Liver (tissue), 8 donors: ENCODE measurements at regions not wholly inside any gene's neighbourhood (a gene's known extent, or its start where the extent isn't known, plus 50 kb on each side); places are given as distances from the start of the nearest gene placed in this dataset.

Source experiments
- DNase-seq: peaks from one replicate; pipeline ENCODE4 v3.0.0-alpha.2; 2017; ENCODE audit warnings: low spot score
- H3K27ac ChIP-seq, 2 donors: one replicate each; pipeline ENCODE4 v1.7.0; 2013; ENCODE audit warnings: inconsistent platforms in 2 of 2, low read length in 2 of 2, control low read depth in 1 of 2, low read depth in 1 of 2, mild to moderate bottlenecking in 1 of 2
- H3K27me3 ChIP-seq, 4 donors: one replicate each; pipeline versions ENCODE4 v1.6.1 to v1.7.0; 2013; ENCODE audit warnings: low read length in 3 of 4, inconsistent platforms in 1 of 4, mild to moderate bottlenecking in 1 of 4, moderate library complexity in 1 of 4; ENCODE audit not compliant: control insufficient read depth in 4 of 4, insufficient read depth in 4 of 4
- H3K36me3 ChIP-seq, 4 donors: one replicate each; pipeline versions ENCODE4 v1.6.1 to v1.7.0; 2013; ENCODE audit warnings: low read length in 3 of 4, mild to moderate bottlenecking in 3 of 4, low read depth in 1 of 4, moderate library complexity in 1 of 4; ENCODE audit not compliant: control insufficient read depth in 4 of 4, insufficient read depth in 3 of 4
- H3K4me1 ChIP-seq, 4 donors: one replicate each; pipeline versions ENCODE4 v1.6.1 to v1.7.0; 2013; ENCODE audit warnings: low read length in 3 of 4, mild to moderate bottlenecking in 3 of 4, moderate library complexity in 1 of 4; ENCODE audit not compliant: control insufficient read depth in 4 of 4, insufficient read depth in 4 of 4
- H3K4me3 ChIP-seq, 3 donors: one replicate each; pipeline versions ENCODE4 v1.6.1 to v1.7.0; 2013; ENCODE audit warnings: low read length in 3 of 3, control low read depth in 1 of 3, low read depth in 1 of 3, mild to moderate bottlenecking in 1 of 3
- H3K9ac ChIP-seq, 2 donors: one replicate each; pipeline ENCODE4 v1.7.0; 2013; ENCODE audit warnings: low read length in 2 of 2, mild to moderate bottlenecking in 2 of 2, moderate library complexity in 2 of 2, control low read depth in 1 of 2, low read depth in 1 of 2
- H3K9me3 ChIP-seq, 4 donors: one replicate each; pipeline versions ENCODE4 v1.6.1 to v1.7.0; 2013; ENCODE audit warnings: low read length in 3 of 4; ENCODE audit not compliant: control insufficient read depth in 4 of 4
- EGR1 ChIP-seq, 2 donors: IDR thresholded peaks; 2 replicates each; pipeline ENCODE4 v1.6.1; 2016 to 2018; ENCODE audit warnings: antibody characterized with exemption in 2 of 2, low read depth in 2 of 2
- FOXA1 ChIP-seq: IDR thresholded peaks from 2 replicates; pipeline ENCODE4 v1.6.1; 2016; ENCODE audit warnings: antibody characterized with exemption
- FOXA2 ChIP-seq: IDR thresholded peaks from 2 replicates; pipeline ENCODE4 v1.6.1; 2016; ENCODE audit warnings: antibody characterized with exemption
- GABPA ChIP-seq, 2 donors: IDR thresholded peaks in 1 of 2; conservative IDR thresholded peaks in 1 of 2; 2 replicates each; pipeline ENCODE4 v1.6.1; 2016; ENCODE audit warnings: antibody characterized with exemption in 2 of 2, mild to moderate bottlenecking in 1 of 2, moderate library complexity in 1 of 2
- HNF4A ChIP-seq, 2 donors: conservative IDR thresholded peaks; 2 replicates each; pipeline ENCODE4 v1.6.1; 2016; ENCODE audit warnings: antibody characterized with exemption in 2 of 2, mild to moderate bottlenecking in 2 of 2
- HNF4G ChIP-seq: IDR thresholded peaks from 2 replicates; pipeline ENCODE4 v1.6.1; 2016; ENCODE audit warnings: antibody characterized with exemption
- JUND ChIP-seq, 2 donors: IDR thresholded peaks; 2 replicates each; pipeline ENCODE4 v1.6.1; 2016; ENCODE audit warnings: antibody characterized with exemption in 2 of 2
- NR2F2 ChIP-seq: IDR thresholded peaks from 2 replicates; pipeline ENCODE4 v1.6.1; 2016; ENCODE audit warnings: antibody characterized with exemption
- RAD21 ChIP-seq, 2 donors: IDR thresholded peaks; 2 replicates each; pipeline ENCODE4 v1.6.1; 2016; ENCODE audit warnings: antibody characterized with exemption in 2 of 2, mild to moderate bottlenecking in 2 of 2
- REST ChIP-seq: IDR thresholded peaks from 2 replicates; pipeline ENCODE4 v1.6.1; 2016; ENCODE audit warnings: antibody characterized with exemption, mild to moderate bottlenecking
- RXRA ChIP-seq, 2 donors: IDR thresholded peaks; 2 replicates each; pipeline ENCODE4 v1.6.1; 2017 to 2018; ENCODE audit warnings: antibody characterized with exemption in 2 of 2, mild to moderate bottlenecking in 1 of 2
- SP1 ChIP-seq: IDR thresholded peaks from 2 replicates; pipeline ENCODE4 v1.6.1; 2018; ENCODE audit warnings: antibody characterized with exemption, mild to moderate bottlenecking
- TAF1 ChIP-seq: conservative IDR thresholded peaks from 2 replicates; pipeline ENCODE4 v1.6.1; 2016; ENCODE audit warnings: antibody characterized with exemption, mild to moderate bottlenecking
- YY1 ChIP-seq: IDR thresholded peaks from 2 replicates; pipeline ENCODE4 v1.6.1; 2016; ENCODE audit warnings: antibody characterized with exemption, mild to moderate bottlenecking
- WGBS: extraction: QIAGEN DNeasy Blood & Tissue Kit; methylation state at CpG from one replicate; pipeline ENCODE4 v1.1.7; 2013; 5-methylcytosine and 5-hydroxymethylcytosine counted together
- TF ChIP-seq, protein P1 (sequence below): fragments of 150-350 bp; IDR thresholded peaks from 2 replicates; pipeline ENCODE4 v1.5.1; 2017; ENCODE audit warnings: improper control_type of control experiment, low read depth, low read length; ENCODE audit not compliant: missing input control
- TF ChIP-seq, protein P2 (sequence below): IDR thresholded peaks from 2 replicates; pipeline ENCODE4 v1.6.1; 2016; ENCODE audit warnings: antibody characterized with exemption
- TF ChIP-seq, protein P3 (sequence below): IDR thresholded peaks from 2 replicates; pipeline ENCODE4 v1.6.1; 2016; ENCODE audit warnings: antibody characterized with exemption
- TF ChIP-seq, protein P4 (sequence below): IDR thresholded peaks from 2 replicates; pipeline ENCODE4 v1.6.1; 2016; ENCODE audit warnings: antibody characterized with exemption
- donor health status: healthy.
- donor health status: healthy.
- donor health status: healthy.
- donor health status: healthy.
- donor health status: healthy.

DNA sequence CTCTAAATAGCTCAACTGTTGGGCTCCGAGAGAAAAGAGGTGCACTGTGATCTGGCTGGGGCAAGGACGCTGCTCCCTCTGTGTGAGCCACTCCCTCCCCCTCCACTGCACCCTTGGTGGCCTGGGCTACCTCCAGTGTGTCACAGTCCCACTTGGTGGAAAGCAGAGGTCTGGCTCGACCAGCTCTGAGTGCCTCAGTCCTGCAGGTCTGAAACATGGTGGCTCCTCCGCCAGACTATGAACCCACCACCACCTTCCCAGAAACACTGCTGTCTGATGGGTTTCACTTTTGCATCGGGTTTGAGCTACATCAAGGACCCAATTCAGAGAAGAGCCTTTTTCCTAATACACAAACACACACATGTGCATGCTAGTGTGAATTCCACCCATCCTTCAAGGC lies 500.1 kb downstream of the RPS24 start:
- 96% methylated on average over 5 of the region's 5 CpGs for WGBS
- Histone ChIP-seq H3K36me3 (no peaks in the 10 kb centered on the region), H3K4me3 (no peak overlapping the region), H3K9ac (no peak overlapping the region), H3K4me1 (peaks cover 0 to 17% (median 12%) of the 10 kb centered on the region in 4 donors), H3K27ac (no peak overlapping the region), H3K9me3 (no peaks in the 10 kb centered on the region), H3K27me3 (peaks cover 0 to 11% (median 0%) of the 10 kb centered on the region in 4 donors)
- no peak for TF ChIP-seq YY1
- no peak for TF ChIP-seq RXRA (IDR thresholded peaks at IDR 0.05)
- TF ChIP-seq, protein P1, sequence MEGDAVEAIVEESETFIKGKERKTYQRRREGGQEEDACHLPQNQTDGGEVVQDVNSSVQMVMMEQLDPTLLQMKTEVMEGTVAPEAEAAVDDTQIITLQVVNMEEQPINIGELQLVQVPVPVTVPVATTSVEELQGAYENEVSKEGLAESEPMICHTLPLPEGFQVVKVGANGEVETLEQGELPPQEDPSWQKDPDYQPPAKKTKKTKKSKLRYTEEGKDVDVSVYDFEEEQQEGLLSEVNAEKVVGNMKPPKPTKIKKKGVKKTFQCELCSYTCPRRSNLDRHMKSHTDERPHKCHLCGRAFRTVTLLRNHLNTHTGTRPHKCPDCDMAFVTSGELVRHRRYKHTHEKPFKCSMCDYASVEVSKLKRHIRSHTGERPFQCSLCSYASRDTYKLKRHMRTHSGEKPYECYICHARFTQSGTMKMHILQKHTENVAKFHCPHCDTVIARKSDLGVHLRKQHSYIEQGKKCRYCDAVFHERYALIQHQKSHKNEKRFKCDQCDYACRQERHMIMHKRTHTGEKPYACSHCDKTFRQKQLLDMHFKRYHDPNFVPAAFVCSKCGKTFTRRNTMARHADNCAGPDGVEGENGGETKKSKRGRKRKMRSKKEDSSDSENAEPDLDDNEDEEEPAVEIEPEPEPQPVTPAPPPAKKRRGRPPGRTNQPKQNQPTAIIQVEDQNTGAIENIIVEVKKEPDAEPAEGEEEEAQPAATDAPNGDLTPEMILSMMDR: no peak
- TF ChIP-seq, protein P2, sequence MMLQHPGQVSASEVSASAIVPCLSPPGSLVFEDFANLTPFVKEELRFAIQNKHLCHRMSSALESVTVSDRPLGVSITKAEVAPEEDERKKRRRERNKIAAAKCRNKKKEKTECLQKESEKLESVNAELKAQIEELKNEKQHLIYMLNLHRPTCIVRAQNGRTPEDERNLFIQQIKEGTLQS: no peak
- TF ChIP-seq, protein P3, sequence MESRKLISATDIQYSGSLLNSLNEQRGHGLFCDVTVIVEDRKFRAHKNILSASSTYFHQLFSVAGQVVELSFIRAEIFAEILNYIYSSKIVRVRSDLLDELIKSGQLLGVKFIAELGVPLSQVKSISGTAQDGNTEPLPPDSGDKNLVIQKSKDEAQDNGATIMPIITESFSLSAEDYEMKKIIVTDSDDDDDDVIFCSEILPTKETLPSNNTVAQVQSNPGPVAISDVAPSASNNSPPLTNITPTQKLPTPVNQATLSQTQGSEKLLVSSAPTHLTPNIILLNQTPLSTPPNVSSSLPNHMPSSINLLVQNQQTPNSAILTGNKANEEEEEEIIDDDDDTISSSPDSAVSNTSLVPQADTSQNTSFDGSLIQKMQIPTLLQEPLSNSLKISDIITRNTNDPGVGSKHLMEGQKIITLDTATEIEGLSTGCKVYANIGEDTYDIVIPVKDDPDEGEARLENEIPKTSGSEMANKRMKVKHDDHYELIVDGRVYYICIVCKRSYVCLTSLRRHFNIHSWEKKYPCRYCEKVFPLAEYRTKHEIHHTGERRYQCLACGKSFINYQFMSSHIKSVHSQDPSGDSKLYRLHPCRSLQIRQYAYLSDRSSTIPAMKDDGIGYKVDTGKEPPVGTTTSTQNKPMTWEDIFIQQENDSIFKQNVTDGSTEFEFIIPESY: no peak
- TF ChIP-seq GABPA (IDR thresholded peaks at IDR 0.05 in 1 of 2, conservative IDR thresholded peaks at IDR 0.05 in 1 of 2): no peak
- no peak for TF ChIP-seq JUND (IDR thresholded peaks at IDR 0.05)
- no peak for TF ChIP-seq TAF1
- TF ChIP-seq FOXA1: no peak
- no peak for TF ChIP-seq REST
- no peak for TF ChIP-seq FOXA2
- TF ChIP-seq, protein P4, sequence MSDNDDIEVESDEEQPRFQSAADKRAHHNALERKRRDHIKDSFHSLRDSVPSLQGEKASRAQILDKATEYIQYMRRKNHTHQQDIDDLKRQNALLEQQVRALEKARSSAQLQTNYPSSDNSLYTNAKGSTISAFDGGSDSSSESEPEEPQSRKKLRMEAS: no peak
- TF ChIP-seq SP1: no peak
- TF ChIP-seq EGR1 (IDR thresholded peaks at IDR 0.05; ENCODE audit: low read depth in 2 of 2): no peak
- no peak for TF ChIP-seq NR2F2
- no peak for TF ChIP-seq RAD21 (IDR thresholded peaks at IDR 0.05)
- no peak for TF ChIP-seq HNF4G
- no peak for TF ChIP-seq HNF4A (conservative IDR thresholded peaks at IDR 0.05)
- DNase-seq: no peak
